NB4 (cell line): ENCODE measurements at regions not wholly inside any gene's neighbourhood (a gene's known extent, or its start where the extent isn't known, plus 50 kb on each side); places are given as distances from the start of the nearest gene placed in this dataset.

Source experiments
- CTCF ChIP-seq: IDR thresholded peaks from one replicate; pipeline ENCODE4 v1.5.1; 2012; ENCODE audit warnings: low read depth, low read length
- MAX ChIP-seq: IDR thresholded peaks from 2 replicates; pipeline ENCODE4 v1.6.1; 2011; ENCODE audit warnings: low read depth, low read length
- POLR2A ChIP-seq: IDR thresholded peaks from 2 replicates; pipeline ENCODE4 v1.6.1; 2011; ENCODE audit warnings: mild to moderate bottlenecking; ENCODE audit not compliant: insufficient read length; ENCODE audit errors: extremely low read depth

- TF ChIP-seq CTCF (no peak), MAX (no peak), POLR2A (no peak)
Measured at GRCh38 chr2:223117533-223117932, 65.5 kb downstream of the KCNE4 start.
